NCI-H2171 (cell line): ENCODE measurements at regions not wholly inside any gene's neighbourhood (a gene's known extent, or its start where the extent isn't known, plus 50 kb on each side); places are given as distances from the start of the nearest gene placed in this dataset.

Experiments
- DNase-seq: peaks from one replicate; lab custom pipeline; 2025; lab: John Stamatoyannopoulos, UW

GRCh38 chr21:27513016-27513415 is 546.1 kb upstream of the ADAMTS5 start:
- no peak for DNase-seq

- DNase-seq, result no peak
These were observed 544.3 kb upstream of the ADAMTS5 start for GRCh38 chr21:27511233-27511632.

- no peak for DNase-seq
These were observed 540.8 kb upstream of the ADAMTS5 start for GRCh38 chr21:27507695-27508094.

GRCh38 chr21:27505516-27505915 is 538.6 kb upstream of the ADAMTS5 start:
- DNase-seq, result no peak

GRCh38 chr21:27502801-27503200 is 535.9 kb upstream of the ADAMTS5 start:
- no peak for DNase-seq

- no peak for DNase-seq
These were observed 531.1 kb upstream of the ADAMTS5 start for GRCh38 chr21:27498025-27498424.

- DNase-seq, result no peak
These were observed 528.9 kb upstream of the ADAMTS5 start for GRCh38 chr21:27495836-27496235.

GRCh38 chr21:27493542-27493941 is 526.7 kb upstream of the ADAMTS5 start:
- no peak for DNase-seq

- DNase-seq, result no peak
These were observed 520.8 kb upstream of the ADAMTS5 start for GRCh38 chr21:27487676-27488075.

- DNase-seq, result no peak
These were observed 514.0 kb upstream of the ADAMTS5 start for GRCh38 chr21:27480841-27481261.

GRCh38 chr21:27477296-27477695 is 510.4 kb upstream of the ADAMTS5 start:
- no peak for DNase-seq

- no peak for DNase-seq
These were observed 509.8 kb upstream of the ADAMTS5 start for GRCh38 chr21:27476696-27477095.

- no peak for DNase-seq
These were observed 508.6 kb upstream of the ADAMTS5 start for GRCh38 chr21:27475363-27475955.

GRCh38 chr21:27467366-27467765 is 500.5 kb upstream of the ADAMTS5 start:
- DNase-seq, result no peak

GRCh38 chr21:27466140-27466539 is 499.3 kb upstream of the ADAMTS5 start:
- no peak for DNase-seq

GRCh38 chr21:27464648-27465047 is 497.8 kb upstream of the ADAMTS5 start:
- no peak for DNase-seq

- DNase-seq, result no peak
These were observed 495.8 kb upstream of the ADAMTS5 start for GRCh38 chr21:27462726-27463125.

- DNase-seq, result no peak
These were observed 487.3 kb upstream of the ADAMTS5 start for GRCh38 chr21:27454234-27454633.

- DNase-seq, result no peak
These were observed 484.2 kb upstream of the ADAMTS5 start for GRCh38 chr21:27451116-27451515.

GRCh38 chr21:27450216-27450615 is 483.3 kb upstream of the ADAMTS5 start:
- no peak for DNase-seq

- no peak for DNase-seq
These were observed 482.1 kb upstream of the ADAMTS5 start for GRCh38 chr21:27448960-27449359.

- DNase-seq, result no peak
These were observed 481.0 kb upstream of the ADAMTS5 start for GRCh38 chr21:27447843-27448242.

- DNase-seq, result no peak
These were observed 462.9 kb upstream of the ADAMTS5 start for GRCh38 chr21:27429710-27430341.

- no peak for DNase-seq
These were observed 459.3 kb upstream of the ADAMTS5 start for GRCh38 chr21:27426196-27426595.
